H1 (cell line): ENCODE measurements at regions not wholly inside any gene's neighbourhood (a gene's known extent, or its start where the extent isn't known, plus 50 kb on each side); places are given as distances from the start of the nearest gene placed in this dataset.

Experiments
- CTCF ChIA-PET: fragments of 300-600 bp; sonication (Branson Sonifier 250); formaldehyde crosslinking; loops from one replicate; lab custom pipeline; 2021; ENCODE audit not compliant: partially characterized antibody; lab: Charles Lee
- POLR2A ChIA-PET: fragments of 300-600 bp; sonication (Branson Sonifier 250); formaldehyde crosslinking; loops from one replicate; lab custom pipeline; 2021; ENCODE audit warnings: inconsistent platforms; ENCODE audit not compliant: partially characterized antibody; lab: Charles Lee
- DNase-seq, 2 experiments: peaks; one replicate each; pipeline versions ENCODE4 v3.0.0 to v3.0.0-alpha.2; 2010 to 2022; ENCODE audit warnings: low spot score in 2 of 2, low read depth in 1 of 2, mixed read lengths in 1 of 2
- FAIRE-seq: peaks from 2 replicates; lab custom pipeline; 2011; peaks lifted over from hg19 to GRCh38; lab: Jason Lieb, UNC
- H2AFZ ChIP-seq: 2 replicates; pipeline ENCODE4 v1.8.1; 2012; ENCODE audit warnings: low read length, inconsistent platforms
- H2AK5ac ChIP-seq: 2 replicates; pipeline ENCODE4 v1.6.1; 2013; ENCODE audit warnings: low read depth, low read length
- H2BK120ac ChIP-seq: replicated peaks from 2 replicates; pipeline ENCODE3; 2013; ENCODE audit warnings: low read depth, low read length, inconsistent platforms
- H2BK12ac ChIP-seq: 2 replicates; pipeline ENCODE4 v1.6.1; 2013; ENCODE audit warnings: low read depth, low read length
- H2BK15ac ChIP-seq: 2 replicates; pipeline ENCODE4 v1.6.1; 2013; ENCODE audit warnings: low read length
- H2BK20ac ChIP-seq: 2 replicates; pipeline ENCODE4 v1.6.1; 2013; ENCODE audit warnings: low read length
- H2BK5ac ChIP-seq: 2 replicates; pipeline ENCODE4 v1.6.1; 2013; ENCODE audit warnings: low read depth, low read length
- H3K14ac ChIP-seq: 2 replicates; pipeline ENCODE4 v1.6.1; 2013; ENCODE audit warnings: inconsistent platforms; ENCODE audit not compliant: insufficient read length
- H3K18ac ChIP-seq: 2 replicates; pipeline ENCODE4 v1.6.1; 2013; ENCODE audit warnings: low read length; ENCODE audit errors: extremely low read depth
- H3K23ac ChIP-seq: 2 replicates; pipeline ENCODE4 v1.6.1; 2013; ENCODE audit warnings: inconsistent platforms; ENCODE audit not compliant: insufficient read length
- H3K23me2 ChIP-seq: 2 replicates; pipeline ENCODE4 v1.6.1; 2013; ENCODE audit warnings: low read depth, low read length
- H3K27ac ChIP-seq: 2 replicates; pipeline ENCODE4 v1.6.1; 2011; ENCODE audit warnings: low read depth, low read length, inconsistent platforms
- H3K27me3 ChIP-seq, 4 experiments: replicated peaks in 1 of 4; 1 replicate in 1 of 4; 2 replicates in 3 of 4; pipeline versions ENCODE4 v1.6.1 to v1.8.1; 2011 to 2013; ENCODE audit warnings: low read length in 3 of 4, mild to moderate bottlenecking in 3 of 4, inconsistent platforms in 2 of 4, mixed read lengths in 2 of 4, moderate library complexity in 1 of 4; ENCODE audit not compliant: control insufficient read depth in 3 of 4, insufficient read depth in 3 of 4; ENCODE audit errors: extremely low read depth in 1 of 4
- H3K36me3 ChIP-seq, 4 experiments: 2 replicates each; pipeline versions ENCODE4 v1.6.1 to v1.8.1; 2011 to 2013; ENCODE audit warnings: mild to moderate bottlenecking in 4 of 4, low read length in 3 of 4, moderate library complexity in 2 of 4, control low read depth in 1 of 4, inconsistent platforms in 1 of 4; ENCODE audit not compliant: insufficient read depth in 4 of 4, control insufficient read depth in 2 of 4
- H3K4ac ChIP-seq: replicated peaks from 2 replicates; pipeline ENCODE3; 2013; ENCODE audit warnings: low read length, low read depth, mixed read lengths, inconsistent platforms; ENCODE audit not compliant: insufficient read length
- H3K4me1 ChIP-seq, 4 experiments: replicated peaks in 1 of 4; 1 replicate in 1 of 4; 2 replicates in 3 of 4; pipeline versions ENCODE4 v1.6.1 to v1.8.1; 2011 to 2013; ENCODE audit warnings: low read length in 3 of 4, inconsistent platforms in 2 of 4, mixed read lengths in 1 of 4; ENCODE audit not compliant: insufficient read depth in 4 of 4, control insufficient read depth in 3 of 4
- H3K4me2 ChIP-seq, 2 experiments: 2 replicates each; pipeline versions ENCODE4 v1.6.1 to v1.8.1; 2011 to 2013; ENCODE audit warnings: low read depth in 2 of 2, low read length in 2 of 2, control low read depth in 1 of 2, inconsistent platforms in 1 of 2, mild to moderate bottlenecking in 1 of 2; ENCODE audit not compliant: insufficient read depth in 1 of 2
- H3K4me3 ChIP-seq, 4 experiments: fragments of 200-600, 300-600 bp in 1 of 4; sonication (generic), shearing (Covaris generic), sonication (Bioruptor Twin) in 1 of 4; 2 replicates each; pipeline versions ENCODE4 v1.5.1 to v1.8.1; 2011 to 2016; ENCODE audit warnings: low read length in 4 of 4, low read depth in 3 of 4, control low read depth in 2 of 4, inconsistent platforms in 2 of 4, mild to moderate bottlenecking in 2 of 4, mixed read lengths in 1 of 4, moderate library complexity in 1 of 4; ENCODE audit not compliant: insufficient read depth in 2 of 4; ENCODE audit errors: extremely low read depth in 1 of 4
- H3K56ac ChIP-seq: replicated peaks from 2 replicates; pipeline ENCODE3; 2013; ENCODE audit warnings: low read depth, mild to moderate bottlenecking, mixed read lengths, low read length, inconsistent platforms; ENCODE audit not compliant: insufficient read length
- H3K79me1 ChIP-seq: 2 replicates; pipeline ENCODE4 v1.6.1; 2013; ENCODE audit warnings: low read depth, low read length, control low read depth
- H3K79me2 ChIP-seq, 2 experiments: 2 replicates each; pipeline versions ENCODE4 v1.6.1 to v1.8.1; 2012 to 2013; ENCODE audit warnings: low read length in 2 of 2, mild to moderate bottlenecking in 2 of 2, inconsistent platforms in 1 of 2; ENCODE audit not compliant: insufficient read depth in 2 of 2, control insufficient read depth in 1 of 2
- H3K9ac ChIP-seq, 4 experiments: replicated peaks in 1 of 4; 1 replicate in 1 of 4; 2 replicates in 3 of 4; pipeline versions ENCODE4 v1.6.1 to v1.8.1; 2011 to 2013; ENCODE audit warnings: low read depth in 3 of 4, low read length in 3 of 4, control low read depth in 2 of 4, mild to moderate bottlenecking in 2 of 4, moderate library complexity in 2 of 4, inconsistent platforms in 1 of 4; ENCODE audit errors: extremely low read depth in 1 of 4
- H3K9me3 ChIP-seq, 2 experiments: 2 replicates each; pipeline versions ENCODE4 v1.6.1 to v1.8.1; 2012 to 2013; ENCODE audit warnings: mild to moderate bottlenecking in 2 of 2, moderate library complexity in 2 of 2, control low read depth in 1 of 2, inconsistent platforms in 1 of 2, low read depth in 1 of 2, low read length in 1 of 2, mixed read lengths in 1 of 2; ENCODE audit not compliant: insufficient read depth in 2 of 2
- H4K20me1 ChIP-seq, 2 experiments: replicated peaks in 1 of 2; 2 replicates each; pipeline versions ENCODE3 to v1.8.1; 2011 to 2013; ENCODE audit warnings: inconsistent platforms in 2 of 2, low read length in 2 of 2, mild to moderate bottlenecking in 1 of 2; ENCODE audit not compliant: insufficient read depth in 2 of 2, control insufficient read depth in 1 of 2
- H4K5ac ChIP-seq: 2 replicates; pipeline ENCODE4 v1.6.1; 2013; ENCODE audit warnings: low read length, low read depth, mixed read lengths, inconsistent platforms; ENCODE audit not compliant: insufficient read length
- H4K8ac ChIP-seq: 2 replicates; pipeline ENCODE4 v1.8.0; 2013; ENCODE audit warnings: mild to moderate bottlenecking, moderate library complexity, low read length, inconsistent platforms; ENCODE audit not compliant: insufficient read depth; ENCODE audit errors: extremely low read depth
- H4K91ac ChIP-seq: replicated peaks from 2 replicates; pipeline ENCODE3; 2013; ENCODE audit warnings: low read length, mixed read lengths, inconsistent platforms; ENCODE audit not compliant: insufficient read length
- BACH1 ChIP-seq: IDR thresholded peaks from 2 replicates; pipeline ENCODE4 v1.6.1; 2012; ENCODE audit warnings: low read length, improper control_type of control experiment
- CEBPB ChIP-seq: IDR thresholded peaks from 2 replicates; pipeline ENCODE4 v1.6.1; 2012; ENCODE audit warnings: low read depth, low read length
- CREB1 ChIP-seq: IDR thresholded peaks from 2 replicates; pipeline ENCODE4 v1.6.1; 2012; ENCODE audit warnings: inconsistent platforms
- CTBP2 ChIP-seq: IDR thresholded peaks from 2 replicates; pipeline ENCODE4 v1.7.0; 2011; ENCODE audit warnings: borderline replicate concordance, mild to moderate bottlenecking, moderate library complexity, mixed read lengths, low read length; ENCODE audit not compliant: insufficient read depth, insufficient read length
- EP300 ChIP-seq, 2 experiments: IDR thresholded peaks; 1 replicate in 1 of 2; 2 replicates in 1 of 2; pipeline ENCODE4 v1.6.1; 2011 to 2012; ENCODE audit warnings: low read depth in 2 of 2, low read length in 2 of 2, mild to moderate bottlenecking in 2 of 2, borderline replicate concordance in 1 of 2, inconsistent platforms in 1 of 2, moderate library complexity in 1 of 2
- KDM1A ChIP-seq: fragments of 200-600, 300-600 bp; sonication (generic); IDR thresholded peaks from 2 replicates; pipeline ENCODE4 v1.7.1; 2016; ENCODE audit warnings: mild to moderate bottlenecking, low read length, borderline replicate concordance
- NANOG ChIP-seq: IDR thresholded peaks from 2 replicates; pipeline ENCODE4 v1.6.1; 2011; ENCODE audit warnings: low read length, low read depth, mild to moderate bottlenecking, inconsistent platforms; ENCODE audit not compliant: insufficient read depth, poor library complexity, severe bottlenecking
- POLR2A ChIP-seq, 2 experiments: IDR thresholded peaks; 1 replicate in 1 of 2; 2 replicates in 1 of 2; pipeline ENCODE4 v1.6.1; 2011; ENCODE audit warnings: low read depth in 2 of 2, low read length in 2 of 2, mild to moderate bottlenecking in 2 of 2; ENCODE audit errors: control extremely low read depth in 1 of 2
- POU5F1 ChIP-seq: IDR thresholded peaks from 2 replicates; pipeline ENCODE4 v1.6.1; 2011; ENCODE audit warnings: low read depth, mild to moderate bottlenecking, low read length, moderate library complexity
- SIN3A ChIP-seq, 2 experiments: IDR thresholded peaks in 1 of 2; conservative IDR thresholded peaks in 1 of 2; 2 replicates each; pipeline ENCODE4 v1.6.1; 2011 to 2012; ENCODE audit warnings: low read length in 2 of 2, improper control_type of control experiment in 1 of 2, low read depth in 1 of 2, mild to moderate bottlenecking in 1 of 2
- SP2 ChIP-seq: IDR thresholded peaks from 2 replicates; pipeline ENCODE4 v1.6.1; 2012; ENCODE audit warnings: mild to moderate bottlenecking, low read length, inconsistent platforms
- SRF ChIP-seq: IDR thresholded peaks from 2 replicates; pipeline ENCODE4 v1.6.1; 2011; ENCODE audit warnings: mild to moderate bottlenecking, low read depth, low read length, moderate library complexity
- TBP ChIP-seq: IDR thresholded peaks from 2 replicates; pipeline ENCODE4 v1.6.1; 2011; ENCODE audit warnings: low read depth, low read length, improper control_type of control experiment
- ZNF274 ChIP-seq: IDR thresholded peaks from 2 replicates; pipeline ENCODE4 v1.7.0; 2012; ENCODE audit warnings: low read length, borderline replicate concordance; ENCODE audit errors: extremely low read depth
- WGBS, 2 experiments: shearing (Covaris generic) in 1 of 2; methylation state at CpG; one replicate each; pipeline versions ENCODE4 v1.1.6 to v1.1.7; 2013 to 2015; ENCODE audit warnings: low lambda C conversion rate in 2 of 2, mixed read lengths in 2 of 2, inconsistent platforms in 1 of 2, low coverage in 1 of 2, missing lambda C conversion rate in 1 of 2; ENCODE audit not compliant: insufficient replicate concordance in 2 of 2, insufficient coverage in 1 of 2, insufficient read length in 1 of 2; ENCODE audit errors: extremely low coverage in 1 of 2, missing lambda C conversion rate in 1 of 2; 5-methylcytosine and 5-hydroxymethylcytosine counted together

- no peak overlapping the region for H4K91ac ChIP-seq
- H4K20me1 ChIP-seq, result no peaks in the 10 kb centered on the region
- H3K79me1 ChIP-seq, result no peaks in the 10 kb centered on the region
- H3K4me1 ChIP-seq, result peaks cover 0 to 5% (median 1%) of the 10 kb centered on the region in 4 experiments; a peak in 1 of 7 replicates
- H2BK5ac ChIP-seq, result no peak overlapping the region
- no peak overlapping the region for H2BK120ac ChIP-seq
- POLR2A ChIA-PET, result no interaction called here
- H3K4me2 ChIP-seq, result no peak overlapping the region
- no peak overlapping the region for H3K23ac ChIP-seq
- no peak overlapping the region for H3K14ac ChIP-seq
- DNase-seq (no peak), FAIRE-seq (no peak)
- H3K27ac ChIP-seq, result no peak overlapping the region
- H3K9me3 ChIP-seq, result no peaks in the 10 kb centered on the region
- no peak overlapping the region for H3K4ac ChIP-seq
- no peaks in the 10 kb centered on the region for H3K36me3 ChIP-seq
- no peak overlapping the region for H2BK20ac ChIP-seq
- H2BK15ac ChIP-seq, result no peak overlapping the region
- no peak overlapping the region for H3K56ac ChIP-seq
- TF ChIP-seq SRF (no peak), KDM1A (no peak), SP2 (no peak), EP300 (IDR thresholded peaks at IDR 0.05; ENCODE audit: borderline replicate concordance in 1 of 2, low read depth in 2 of 2, low read length in 2 of 2) (no peak), CEBPB (no peak), CTBP2 (no peak), TBP (no peak), CREB1 (no peak), POLR2A (IDR thresholded peaks at IDR 0.05; ENCODE audit: control extremely low read depth in 1 of 2, low read depth in 2 of 2, low read length in 2 of 2) (no peak), SIN3A (conservative IDR thresholded peaks at IDR 0.05 in 1 of 2, IDR thresholded peaks at IDR 0.05 in 1 of 2; ENCODE audit: low read depth in 1 of 2, low read length in 2 of 2) (no peak), ZNF274 (no peak), NANOG (no peak), BACH1 (no peak), POU5F1 (no peak)
- CTCF ChIA-PET, result interaction anchor here (1.9 kb wide), 1 partner anchor 12 kb away, joined by 5 read pairs; no protein-coding TSS in a partner anchor
- H3K27me3 ChIP-seq, result no peaks in the 10 kb centered on the region
- H2AFZ ChIP-seq, result no peak overlapping the region
- no peaks in the 10 kb centered on the region for H3K79me2 ChIP-seq
- WGBS, 2 experiments, result 87% methylated on average over 2 of the region's 2 CpGs; no CpG with 5 or more reads in 1 of the 2 experiments
- no peak overlapping the region for H2BK12ac ChIP-seq
- H3K4me3 ChIP-seq, result no peak overlapping the region
- H4K8ac ChIP-seq, result no peak overlapping the region
- H3K18ac ChIP-seq, result no peak overlapping the region
- H3K9ac ChIP-seq, result no peak overlapping the region
- no peaks in the 10 kb centered on the region for H3K23me2 ChIP-seq
- H4K5ac ChIP-seq, result no peak overlapping the region
- no peak overlapping the region for H2AK5ac ChIP-seq
Observed at GRCh38 chr16:61289141-61289540, 747.1 kb downstream of the CDH8 start.
